Endothelial cell of umbilical vein (primary cell): ENCODE measurements at regions not wholly inside any gene's neighbourhood (a gene's known extent, or its start where the extent isn't known, plus 50 kb on each side); places are given as distances from the start of the nearest gene placed in this dataset.

Source experiments
- BruUV-seq: library from RNA; stranded (reverse); fragments of 400-500 nt; replicated peaks from 2 replicates; lab custom pipeline; 2021; lab: Mats Ljungman, UMichigan
- CTCF ChIA-PET: fragments of 300-600, 350-600 bp; sonication (Branson Sonifier 250); formaldehyde crosslinking; loops from one replicate; lab custom pipeline; 2021; ENCODE audit warnings: antibody characterized with exemption, inconsistent platforms; lab: Charles Lee
- POLR2A ChIA-PET: fragments of 300-600, 350-600 bp; sonication (Branson Sonifier 250); formaldehyde crosslinking; loops from one replicate; lab custom pipeline; 2021; ENCODE audit warnings: antibody characterized with exemption, inconsistent platforms; lab: Charles Lee
- DNase-seq: peaks from one replicate; pipeline ENCODE4 v3.0.0-alpha.2; 2011; ENCODE audit warnings: low read depth, low spot score
- FAIRE-seq: peaks from 2 replicates; lab custom pipeline; 2011; peaks lifted over from hg19 to GRCh38; lab: Jason Lieb, UNC
- H2AFZ ChIP-seq: 2 replicates; pipeline ENCODE4 v1.6.0; 2012; ENCODE audit warnings: low read depth, low read length, control low read depth, inconsistent platforms
- H3K27ac ChIP-seq: 2 replicates; pipeline ENCODE4 v1.5.1; 2011; ENCODE audit warnings: low read depth, mild to moderate bottlenecking, control low read depth, low read length, moderate library complexity; ENCODE audit not compliant: insufficient read depth
- H3K27me3 ChIP-seq, 2 experiments: 2 replicates each; pipeline versions ENCODE4 v1.6.0 to v1.6.1; 2011; ENCODE audit warnings: low read length in 2 of 2, mixed read lengths in 1 of 2; ENCODE audit not compliant: control insufficient read depth in 2 of 2, insufficient read depth in 2 of 2
- H3K36me3 ChIP-seq, 2 experiments: 2 replicates in 1 of 2; 3 replicates in 1 of 2; pipeline ENCODE4 v1.5.1; 2011; ENCODE audit warnings: low read length in 2 of 2, mild to moderate bottlenecking in 1 of 2, moderate library complexity in 1 of 2; ENCODE audit not compliant: control insufficient read depth in 2 of 2, insufficient read depth in 2 of 2; ENCODE audit errors: extremely low read depth in 1 of 2
- H3K4me1 ChIP-seq: 3 replicates; pipeline ENCODE4 v1.5.1; 2011; ENCODE audit warnings: mild to moderate bottlenecking, low read length; ENCODE audit not compliant: control insufficient read depth, insufficient read depth; ENCODE audit errors: extremely low read depth
- H3K4me2 ChIP-seq: 2 replicates; pipeline ENCODE4 v1.6.1; 2011; ENCODE audit warnings: low read length, control low read depth, mixed read lengths; ENCODE audit not compliant: insufficient read depth
- H3K4me3 ChIP-seq, 3 experiments: fragments of 200-600 bp in 1 of 3; sonication (generic), shearing (Covaris generic) in 1 of 3; replicated peaks in 1 of 3; 2 replicates each; pipeline ENCODE4 v1.5.1; 2011 to 2016; ENCODE audit warnings: control low read depth in 3 of 3, low read length in 3 of 3, mild to moderate bottlenecking in 2 of 3, inconsistent platforms in 1 of 3, low read depth in 1 of 3, moderate library complexity in 1 of 3; ENCODE audit not compliant: insufficient read depth in 1 of 3
- H3K79me2 ChIP-seq: 2 replicates; pipeline ENCODE4 v1.6.0; 2012; ENCODE audit warnings: low read length, inconsistent platforms; ENCODE audit not compliant: control insufficient read depth, insufficient read depth
- H3K9ac ChIP-seq: replicated peaks from 2 replicates; pipeline ENCODE3; 2011; ENCODE audit warnings: low read length, control low read depth; ENCODE audit not compliant: insufficient read depth; ENCODE audit errors: extremely low read depth
- H3K9me1 ChIP-seq: replicated peaks from 3 replicates; pipeline ENCODE4 v1.6.0; 2011; ENCODE audit warnings: mild to moderate bottlenecking, low read length; ENCODE audit not compliant: control insufficient read depth, insufficient read depth; ENCODE audit errors: extremely low read depth
- H3K9me3 ChIP-seq: replicated peaks from 2 replicates; pipeline ENCODE4 v1.5.1; 2012; ENCODE audit warnings: low read length, inconsistent platforms; ENCODE audit not compliant: control insufficient read depth, insufficient read depth
- H4K20me1 ChIP-seq: replicated peaks from 2 replicates; pipeline ENCODE3; 2011; ENCODE audit warnings: mild to moderate bottlenecking, low read length; ENCODE audit not compliant: control insufficient read depth, insufficient read depth; ENCODE audit errors: extremely low read depth
- CTCF ChIP-seq, 2 donors: IDR thresholded peaks; 1 replicate in 1 of 2; 2 replicates in 1 of 2; pipeline ENCODE4 v1.5.1; 2011; ENCODE audit warnings: low read length in 2 of 2, mild to moderate bottlenecking in 2 of 2, moderate library complexity in 2 of 2, control low read depth in 1 of 2, inconsistent platforms in 1 of 2, low read depth in 1 of 2; ENCODE audit not compliant: insufficient read depth in 1 of 2; ENCODE audit errors: extremely low read depth in 1 of 2
- EZH2 ChIP-seq: IDR thresholded peaks from 2 replicates; pipeline ENCODE4 v1.6.1; 2012; ENCODE audit warnings: borderline replicate concordance, low read depth, mild to moderate bottlenecking, moderate library complexity, low read length, inconsistent platforms; ENCODE audit not compliant: severe bottlenecking
- FOS ChIP-seq: IDR thresholded peaks from 2 replicates; pipeline ENCODE4 v1.6.1; 2011; ENCODE audit warnings: mild to moderate bottlenecking, low read length, moderate library complexity, borderline replicate concordance; ENCODE audit not compliant: insufficient read depth
- GATA2 ChIP-seq: IDR thresholded peaks from 2 replicates; pipeline ENCODE4 v1.7.0; 2011; ENCODE audit warnings: low read depth, mild to moderate bottlenecking, moderate library complexity, mixed read lengths, low read length; ENCODE audit not compliant: insufficient read length, insufficient read depth
- JUN ChIP-seq: IDR thresholded peaks from 2 replicates; pipeline ENCODE4 v1.6.1; 2011; ENCODE audit warnings: borderline replicate concordance, low read depth; ENCODE audit not compliant: insufficient read length, insufficient read depth
- MYC ChIP-seq: IDR thresholded peaks from one replicate; pipeline ENCODE4 v1.6.1; 2011; ENCODE audit warnings: mild to moderate bottlenecking, low read depth, low read length
- POLR2A ChIP-seq: IDR thresholded peaks from 2 replicates; pipeline ENCODE4 v1.6.1; 2012; ENCODE audit warnings: low read depth, mild to moderate bottlenecking, control low read depth, low read length
- POLR2AphosphoS5 ChIP-seq: IDR thresholded peaks from 2 replicates; pipeline ENCODE4 v1.6.1; 2012; ENCODE audit warnings: low read depth, mild to moderate bottlenecking, control low read depth, low read length, moderate library complexity; ENCODE audit not compliant: insufficient read depth
- dilution Hi-C: fragments of 300-500 bp; cut with MboI; formaldehyde crosslinking; loops from one replicate; pipeline ENCODE4 v1.15.0; 2019; ENCODE audit warnings: low sequenced_read_pairs; ENCODE audit not compliant: extremely low pct_ligation_motif_present
- intact Hi-C: fragments of 100-400 bp; cut with micrococcal nuclease; formaldehyde crosslinking; loops from one replicate; pipeline ENCODE4 v1.10.0; 2022
- TF ChIP-seq, protein P1 (sequence below): IDR thresholded peaks from 2 replicates; pipeline ENCODE4 v1.6.1; 2011; ENCODE audit not compliant: insufficient read depth, insufficient read length

DNA sequence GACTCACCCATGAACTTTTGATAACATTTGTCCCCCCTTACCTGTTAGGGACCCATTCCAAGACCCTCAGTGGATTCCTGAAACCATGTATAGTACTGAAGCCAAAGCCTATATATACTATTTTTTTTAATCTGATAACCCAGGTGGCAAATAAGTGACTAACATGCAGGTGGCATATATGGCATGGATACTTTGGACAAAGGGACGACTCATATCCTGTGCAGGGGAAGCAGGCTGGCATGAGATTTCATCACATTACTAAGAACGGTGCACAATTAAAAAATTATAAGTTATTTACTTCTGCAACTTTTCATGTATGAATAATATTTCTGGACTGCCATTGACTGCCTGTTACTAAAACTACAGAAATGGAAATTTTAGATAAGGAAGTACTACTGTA lies 880.1 kb upstream of the FBXO33 start:
- H3K36me3 ChIP-seq, result no peaks in the 10 kb centered on the region
- H3K4me2 ChIP-seq, result no peak overlapping the region
- H3K9me3 ChIP-seq, result no peaks in the 10 kb centered on the region
- intact Hi-C loops, result no loop called here
- ChIA-PET CTCF (no interaction called here), POLR2A (no interaction called here)
- no peaks in the 10 kb centered on the region for H3K4me1 ChIP-seq
- no peaks in the 10 kb centered on the region for H3K9me1 ChIP-seq
- no peak overlapping the region for H3K4me3 ChIP-seq
- no peaks in the 10 kb centered on the region for H3K79me2 ChIP-seq
- FAIRE-seq (no peak), DNase-seq (no peak)
- dilution Hi-C loops, result no loop called here
- TF ChIP-seq POLR2AphosphoS5 (no peak), FOS (no peak), CTCF (IDR thresholded peaks at IDR 0.05; ENCODE audit: extremely low read depth in 1 of 2, insufficient read depth in 1 of 2, low read depth in 1 of 2, low read length in 2 of 2) (no peak), GATA2 (no peak), JUN (no peak), MYC (no peak), POLR2A (no peak), EZH2 (no peak)
- TF ChIP-seq, protein P1, sequence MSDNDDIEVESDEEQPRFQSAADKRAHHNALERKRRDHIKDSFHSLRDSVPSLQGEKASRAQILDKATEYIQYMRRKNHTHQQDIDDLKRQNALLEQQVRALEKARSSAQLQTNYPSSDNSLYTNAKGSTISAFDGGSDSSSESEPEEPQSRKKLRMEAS, result no peak
- no peaks in the 10 kb centered on the region for H3K27me3 ChIP-seq
- BruUV-seq, result no TSS peak
- H2AFZ ChIP-seq, result no peak overlapping the region
- H4K20me1 ChIP-seq, result no peaks in the 10 kb centered on the region
- H3K27ac ChIP-seq, result no peak overlapping the region
- no peak overlapping the region for H3K9ac ChIP-seq
